CD4-positive, alpha-beta T cell (primary cell): ENCODE measurements at regions not wholly inside any gene's neighbourhood (a gene's known extent, or its start where the extent isn't known, plus 50 kb on each side); places are given as distances from the start of the nearest gene placed in this dataset.

Experiments used
- ATAC-seq: fragments of 200-7000 bp; cut with Tn5 transposase; one replicate; pipeline ENCODE4 v1.10.0; 2022; ENCODE audit warnings: mild to moderate bottlenecking; ENCODE audit not compliant: poor library complexity
- CTCF ChIA-PET: fragments of 350-600 bp; sonication (Branson Sonifier 250); formaldehyde crosslinking; loops from one replicate; lab custom pipeline; 2021; ENCODE audit warnings: antibody characterized with exemption, inconsistent platforms; lab: Charles Lee
- POLR2A ChIA-PET: fragments of 350-600 bp; sonication (Branson Sonifier 250); formaldehyde crosslinking; loops from one replicate; lab custom pipeline; 2021; ENCODE audit warnings: antibody characterized with exemption, inconsistent platforms; lab: Charles Lee
- DNase-seq, 14 experiments: peaks; one replicate each; pipeline ENCODE4 v3.0.0-alpha.2; 2013 to 2020; ENCODE audit warnings: mixed read lengths in 2 of 14
- H3K27ac ChIP-seq, 2 donors: one replicate each; pipeline versions ENCODE4 v1.5.1 to v1.7.0; 2013; ENCODE audit warnings: low read length in 2 of 2, low read depth in 1 of 2, mild to moderate bottlenecking in 1 of 2
- H3K27me3 ChIP-seq, 2 experiments: 1 replicate in 1 of 2; 2 replicates in 1 of 2; pipeline versions ENCODE4 v1.6.1 to v1.7.0; 2013; ENCODE audit warnings: low read length in 2 of 2, control low read depth in 1 of 2, mild to moderate bottlenecking in 1 of 2, moderate library complexity in 1 of 2; ENCODE audit not compliant: insufficient read depth in 2 of 2, control insufficient read depth in 1 of 2
- H3K36me3 ChIP-seq: one replicate; pipeline ENCODE4 v1.6.1; 2013; ENCODE audit warnings: low read length, control low read depth; ENCODE audit not compliant: insufficient read depth
- H3K4me1 ChIP-seq: one replicate; pipeline ENCODE4 v1.6.1; 2013; ENCODE audit warnings: low read length, control low read depth; ENCODE audit not compliant: insufficient read depth
- H3K4me3 ChIP-seq: one replicate; pipeline ENCODE4 v1.5.1; 2013; ENCODE audit warnings: mild to moderate bottlenecking, low read length, moderate library complexity
- H3K9me3 ChIP-seq, 2 experiments: 1 replicate in 1 of 2; 2 replicates in 1 of 2; pipeline versions ENCODE4 v1.6.1 to v1.7.0; 2013; ENCODE audit warnings: low read length in 2 of 2, mild to moderate bottlenecking in 2 of 2, control low read depth in 1 of 2, moderate library complexity in 1 of 2; ENCODE audit not compliant: control insufficient read depth in 1 of 2, insufficient read depth in 1 of 2
- H3K27ac Mint-ChIP-seq: one replicate; pipeline ENCODE4 v1.8.0; 2020; ENCODE audit warnings: mixed read lengths
- H3K27me3 Mint-ChIP-seq: one replicate; pipeline ENCODE4 v1.8.0; 2021; ENCODE audit warnings: mixed read lengths
- H3K36me3 Mint-ChIP-seq: one replicate; pipeline ENCODE4 v1.8.0; 2021; ENCODE audit warnings: low read depth, mixed read lengths
- H3K4me1 Mint-ChIP-seq: one replicate; pipeline ENCODE4 v1.8.0; 2021; ENCODE audit warnings: low read depth, mixed read lengths
- H3K4me3 Mint-ChIP-seq: one replicate; pipeline ENCODE4 v1.8.0; 2020; ENCODE audit warnings: mild to moderate bottlenecking, mixed read lengths
- H3K9me3 Mint-ChIP-seq: one replicate; pipeline ENCODE4 v1.8.0; 2020; ENCODE audit warnings: mixed read lengths
- intact Hi-C, 2 experiments: fragments of 100-400 bp; cut with DNase I in 1 of 2; cut with micrococcal nuclease in 1 of 2; formaldehyde crosslinking; loops; one replicate each; pipeline versions ENCODE4 v1.15.1 to v1.9.0; 2023 to 2025; cut with DNase I, micrococcal nuclease
- TF ChIP-seq, protein P1 (sequence below): fragments of 200-600 bp; IDR thresholded peaks from one replicate; pipeline ENCODE4 v1.8.0; 2022; ENCODE audit warnings: antibody characterized with exemption, mild to moderate bottlenecking

GRCh38 chr22:25362883-25363240, 143.4 kb downstream of the CRYBB2 start:
- DNase-seq, result no peak
- Mint-ChIP-seq H3K9me3 (no peaks in the 10 kb centered on the region), H3K4me3 (no peak overlapping the region), H3K27ac (no peak overlapping the region), H3K4me1 (no peaks in the 10 kb centered on the region), H3K27me3 (no peaks in the 10 kb centered on the region), H3K36me3 (peaks cover 13% of the 10 kb centered on the region)
- H3K9me3 ChIP-seq, result no peaks in the 10 kb centered on the region
- no peak for ATAC-seq
- POLR2A ChIA-PET, result no interaction called here
- peaks cover 17% of the 10 kb centered on the region for H3K36me3 ChIP-seq
- H3K27me3 ChIP-seq, result no peaks in the 10 kb centered on the region
- H3K27ac ChIP-seq, result no peak overlapping the region
- H3K4me1 ChIP-seq, result peaks cover 9% of the 10 kb centered on the region
- CTCF ChIA-PET, result no interaction called here
- TF ChIP-seq, protein P1, sequence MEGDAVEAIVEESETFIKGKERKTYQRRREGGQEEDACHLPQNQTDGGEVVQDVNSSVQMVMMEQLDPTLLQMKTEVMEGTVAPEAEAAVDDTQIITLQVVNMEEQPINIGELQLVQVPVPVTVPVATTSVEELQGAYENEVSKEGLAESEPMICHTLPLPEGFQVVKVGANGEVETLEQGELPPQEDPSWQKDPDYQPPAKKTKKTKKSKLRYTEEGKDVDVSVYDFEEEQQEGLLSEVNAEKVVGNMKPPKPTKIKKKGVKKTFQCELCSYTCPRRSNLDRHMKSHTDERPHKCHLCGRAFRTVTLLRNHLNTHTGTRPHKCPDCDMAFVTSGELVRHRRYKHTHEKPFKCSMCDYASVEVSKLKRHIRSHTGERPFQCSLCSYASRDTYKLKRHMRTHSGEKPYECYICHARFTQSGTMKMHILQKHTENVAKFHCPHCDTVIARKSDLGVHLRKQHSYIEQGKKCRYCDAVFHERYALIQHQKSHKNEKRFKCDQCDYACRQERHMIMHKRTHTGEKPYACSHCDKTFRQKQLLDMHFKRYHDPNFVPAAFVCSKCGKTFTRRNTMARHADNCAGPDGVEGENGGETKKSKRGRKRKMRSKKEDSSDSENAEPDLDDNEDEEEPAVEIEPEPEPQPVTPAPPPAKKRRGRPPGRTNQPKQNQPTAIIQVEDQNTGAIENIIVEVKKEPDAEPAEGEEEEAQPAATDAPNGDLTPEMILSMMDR, result no peak
- H3K4me3 ChIP-seq, result no peak overlapping the region
- intact Hi-C loops, result loop anchor here (5.0 to 10.0 kb wide), 3 partner anchors 281 to 412 kb away; no protein-coding TSS in a partner anchor

DNA sequence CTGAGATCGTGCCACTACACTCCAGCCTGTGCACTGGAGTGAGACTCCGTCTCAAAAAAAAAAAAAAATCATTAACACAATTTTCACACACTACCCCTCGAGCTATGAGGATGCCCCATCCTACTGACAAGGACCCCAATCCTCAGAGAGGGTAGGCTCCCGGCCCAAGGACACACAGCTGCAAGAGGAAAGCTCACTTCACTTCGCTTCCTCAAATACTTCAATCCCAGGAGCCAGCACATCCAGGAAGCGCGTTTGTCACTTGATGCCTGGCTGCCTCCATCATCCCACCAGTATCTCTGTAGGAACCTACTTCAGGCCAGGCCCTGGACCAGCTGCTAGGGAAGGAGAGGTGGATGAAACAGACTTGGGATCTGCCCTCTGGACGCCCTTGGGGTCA, 144.0 kb downstream of the CRYBB2 start:
- POLR2A ChIA-PET, result no interaction called here
- H3K36me3 ChIP-seq, result peaks cover 12% of the 10 kb centered on the region
- H3K9me3 ChIP-seq, result no peaks in the 10 kb centered on the region
- no peak overlapping the region for H3K4me3 Mint-ChIP-seq
- H3K27ac Mint-ChIP-seq, result no peak overlapping the region
- H3K4me1 ChIP-seq, result peaks cover 9% of the 10 kb centered on the region
- no peak overlapping the region for H3K27ac ChIP-seq
- TF ChIP-seq, protein P1, result no peak
- no peaks in the 10 kb centered on the region for H3K9me3 Mint-ChIP-seq
- no peak for ATAC-seq
- no peaks in the 10 kb centered on the region for H3K27me3 Mint-ChIP-seq
- H3K4me1 Mint-ChIP-seq, result no peaks in the 10 kb centered on the region
- H3K27me3 ChIP-seq, result no peaks in the 10 kb centered on the region
- no peak overlapping the region for H3K4me3 ChIP-seq
- CTCF ChIA-PET, result no interaction called here
- peaks cover 13% of the 10 kb centered on the region for H3K36me3 Mint-ChIP-seq
- intact Hi-C loops, result loop anchor here (5.0 to 10.0 kb wide), 3 partner anchors 281 to 411 kb away; no protein-coding TSS in a partner anchor
- no peak for DNase-seq

GRCh38 chr22:25364281-25364680, 144.8 kb downstream of the CRYBB2 start:
- ChIA-PET POLR2A (no interaction called here), CTCF (no interaction called here)
- H3K27me3 Mint-ChIP-seq, result no peaks in the 10 kb centered on the region
- intact Hi-C loops, result loop anchor here (5.0 to 10.0 kb wide), 3 partner anchors 282 to 411 kb away; no protein-coding TSS in a partner anchor
- ATAC-seq, result no peak
- Histone ChIP-seq H3K4me3 (no peak overlapping the region), H3K27me3 (no peaks in the 10 kb centered on the region), H3K27ac (no peak overlapping the region), H3K4me1 (peaks cover 9% of the 10 kb centered on the region), H3K9me3 (no peaks in the 10 kb centered on the region), H3K36me3 (peaks cover 7% of the 10 kb centered on the region)
- no peak overlapping the region for H3K4me3 Mint-ChIP-seq
- H3K27ac Mint-ChIP-seq, result no peak overlapping the region
- H3K4me1 Mint-ChIP-seq, result no peaks in the 10 kb centered on the region
- H3K36me3 Mint-ChIP-seq, result peaks cover 13% of the 10 kb centered on the region
- DNase-seq, result no peak
- H3K9me3 Mint-ChIP-seq, result no peaks in the 10 kb centered on the region
- TF ChIP-seq, protein P1, result no peak
